GM04503 (cell line): ENCODE measurements at regions not wholly inside any gene's neighbourhood (a gene's known extent, or its start where the extent isn't known, plus 50 kb on each side); places are given as distances from the start of the nearest gene placed in this dataset.

Experiments used
- DNase-seq: peaks from one replicate; pipeline ENCODE4 v3.0.0-alpha.2; 2012; ENCODE audit warnings: low read depth

DNA sequence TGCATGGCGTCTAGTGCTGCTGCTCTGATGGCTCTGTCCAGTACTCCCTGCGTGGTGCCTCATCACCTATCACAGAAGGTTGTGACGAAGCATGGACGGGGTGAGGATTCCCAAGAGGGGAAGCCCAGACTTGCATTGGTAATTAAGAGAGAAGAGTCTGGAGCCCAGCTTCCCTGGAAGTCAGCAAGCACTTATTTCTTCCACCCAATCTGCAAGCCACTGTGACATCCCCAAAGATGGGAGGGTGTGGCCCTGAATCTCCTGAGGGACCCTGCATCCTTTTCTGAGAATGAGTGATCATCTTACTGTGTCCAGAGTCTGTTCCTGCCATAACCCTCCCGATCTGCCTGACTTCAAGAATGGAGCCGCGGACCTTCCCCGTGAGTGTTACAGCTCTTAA, 166.7 kb downstream of the PTPN20 start:
- DNase-seq: no peak

DNA sequence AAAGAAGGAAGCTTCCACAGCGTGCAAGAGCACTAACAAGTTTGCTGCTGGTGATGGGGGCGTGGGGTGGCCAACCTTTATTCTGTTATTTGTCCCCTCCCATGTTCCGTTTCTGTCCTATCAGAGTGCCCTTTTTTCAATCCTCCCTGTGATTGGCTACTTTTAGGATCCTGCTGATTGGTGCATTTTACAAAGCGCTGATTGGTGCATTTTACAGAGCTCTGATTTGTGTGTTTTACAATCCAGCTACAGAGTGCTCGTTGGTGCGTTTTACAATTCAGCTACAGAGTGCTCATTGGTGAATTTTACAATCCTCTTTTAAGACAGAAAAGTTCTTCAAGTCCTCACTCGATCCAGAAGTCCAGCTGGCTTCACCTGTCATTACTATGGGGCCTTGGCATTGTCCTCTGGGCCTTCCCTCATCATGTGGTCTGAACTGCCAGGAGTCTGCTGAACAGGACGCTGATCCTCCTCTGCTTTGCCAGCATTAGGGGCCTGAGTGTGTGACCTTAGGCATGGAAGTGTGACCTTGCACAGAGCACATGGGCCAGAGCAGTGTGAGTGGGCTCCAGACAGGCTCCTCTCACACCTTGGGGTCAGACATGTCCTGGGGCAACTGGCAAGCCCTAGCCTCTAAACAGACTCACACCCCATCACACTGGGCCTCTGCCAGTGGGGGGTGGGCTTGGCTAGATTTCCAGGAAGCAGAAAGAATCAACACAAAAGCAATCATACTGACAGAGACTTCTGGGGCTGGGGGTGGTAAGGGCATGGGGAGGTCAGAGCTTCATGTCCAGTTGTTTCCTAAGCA, 167.4 kb downstream of the PTPN20 start:
- no peak for DNase-seq

DNA sequence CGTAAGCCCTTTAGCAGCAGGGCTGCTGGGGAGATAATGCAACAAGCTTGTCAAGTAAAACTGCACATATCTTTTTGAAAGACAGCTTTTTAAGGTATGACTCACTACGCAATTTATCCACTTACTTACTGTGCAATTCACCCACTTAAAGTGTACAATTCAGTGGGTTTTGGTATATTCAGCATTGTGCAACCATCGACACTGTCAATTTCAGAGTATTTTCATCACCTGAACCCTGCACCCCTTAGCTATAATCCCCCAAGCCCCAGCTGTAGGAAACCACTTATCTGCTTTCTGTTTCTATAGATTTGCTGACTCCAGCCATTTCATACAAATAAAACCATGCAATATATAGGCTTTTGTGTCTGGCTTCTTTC, 168.0 kb downstream of the PTPN20 start:
- no peak for DNase-seq

DNA sequence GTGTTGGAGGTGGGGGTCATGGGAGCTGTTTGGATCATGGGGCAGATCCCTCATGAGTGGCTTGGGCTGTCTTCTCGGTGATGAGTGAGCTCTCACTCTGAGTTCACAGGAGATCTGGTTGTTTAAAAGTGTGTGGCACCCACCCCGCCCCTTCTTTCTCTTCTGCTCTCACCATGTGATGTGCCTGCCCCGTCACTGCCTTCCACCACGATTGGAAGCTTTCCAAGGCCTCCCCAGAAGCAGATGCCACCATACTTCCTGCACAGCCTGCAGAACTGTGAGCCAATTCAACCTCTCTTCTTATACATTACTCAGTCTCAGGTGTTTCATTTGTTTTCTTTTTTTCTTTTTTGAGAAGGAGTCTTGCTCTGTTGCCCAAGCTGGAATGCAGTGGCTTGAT, 170.0 kb downstream of the PTPN20 start:
- no peak for DNase-seq

DNA sequence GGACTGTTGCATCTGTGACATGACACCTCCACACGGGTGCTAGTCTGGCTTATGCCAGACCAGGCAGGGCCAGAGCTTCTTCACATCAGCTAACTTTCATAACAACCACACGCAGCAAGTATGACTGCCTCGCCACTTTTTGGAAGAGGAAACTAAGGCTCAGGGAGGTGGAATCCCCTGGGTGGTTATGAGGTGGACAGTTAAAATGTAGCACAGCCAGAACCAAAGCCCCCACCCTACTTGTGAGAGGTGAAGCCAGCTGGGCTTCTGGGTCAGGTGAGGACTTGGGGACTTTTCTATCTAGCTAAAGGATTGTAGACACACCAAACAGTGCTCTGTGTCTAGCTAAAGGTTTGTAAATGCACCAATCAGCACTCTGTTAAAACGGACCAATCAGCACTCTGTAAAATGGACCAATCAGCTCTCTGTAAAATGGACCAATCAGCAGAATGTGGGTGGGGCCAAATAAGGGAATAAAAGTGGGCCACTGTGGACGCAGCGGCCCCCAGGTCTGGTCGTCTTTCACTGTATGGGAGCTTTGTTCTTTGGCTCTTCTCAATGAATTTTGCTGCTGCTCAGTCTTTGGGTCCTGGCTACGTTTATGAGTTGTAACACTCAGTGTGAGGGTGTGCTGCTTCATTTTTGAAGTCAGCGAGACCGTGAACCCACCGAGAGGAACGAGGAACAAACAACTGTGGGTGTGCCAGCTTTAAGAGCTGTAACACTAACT, 171.0 kb downstream of the PTPN20 start:
- no peak for DNase-seq

DNA sequence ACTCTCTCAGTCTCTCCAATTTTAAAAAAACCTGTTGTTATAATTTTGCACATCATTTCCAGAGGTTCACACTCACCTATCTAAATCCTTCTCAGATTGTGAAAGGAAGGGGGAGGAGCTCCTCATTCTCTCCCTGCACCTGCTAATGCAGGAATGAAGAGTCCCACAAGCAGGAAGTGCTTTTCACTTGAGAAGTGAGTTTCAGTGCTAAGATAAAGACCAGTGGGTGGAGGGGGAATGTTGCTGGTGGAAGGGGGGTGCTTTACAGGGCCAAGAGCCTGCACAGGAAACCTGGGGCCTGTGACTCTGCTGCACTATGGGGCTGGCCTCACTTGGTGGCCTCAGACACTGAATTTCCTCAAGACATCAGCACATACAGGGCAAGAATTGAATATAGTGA, 176.4 kb downstream of the PTPN20 start:
- DNase-seq: no peak

DNA sequence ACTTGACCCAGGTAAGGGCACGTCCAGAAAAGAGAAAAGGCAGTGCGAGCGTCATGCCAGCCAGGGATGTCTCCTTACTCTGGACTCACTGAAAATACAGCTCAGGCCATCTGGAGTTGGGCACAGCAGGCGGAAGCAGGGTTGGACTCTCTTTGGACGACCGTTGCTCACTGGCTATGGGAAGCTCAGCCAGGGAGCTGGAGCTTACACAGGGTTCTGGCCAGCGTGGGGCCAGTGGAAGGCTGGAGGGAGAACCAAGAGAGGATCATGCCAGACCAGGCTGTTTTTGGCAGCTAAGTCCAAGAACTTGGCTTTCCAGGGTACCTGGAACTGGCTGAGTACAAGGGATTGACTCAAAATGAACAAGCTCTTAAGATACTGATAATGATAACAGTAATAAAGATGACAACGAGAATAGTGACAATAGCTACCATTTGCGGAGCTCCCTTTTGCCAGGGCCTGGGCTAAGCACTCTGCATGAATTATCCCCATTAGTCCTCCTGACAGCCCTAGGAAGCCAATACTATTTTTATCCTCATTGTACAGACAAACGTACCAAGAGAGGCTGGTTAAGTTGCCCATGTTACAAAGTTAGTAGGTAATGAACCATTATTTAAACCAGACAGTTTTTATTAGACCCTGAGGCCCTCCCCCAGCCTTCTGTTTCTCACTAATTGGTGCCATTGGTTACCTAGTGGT, 177.6 kb downstream of the PTPN20 start:
- DNase-seq: no peak

DNA sequence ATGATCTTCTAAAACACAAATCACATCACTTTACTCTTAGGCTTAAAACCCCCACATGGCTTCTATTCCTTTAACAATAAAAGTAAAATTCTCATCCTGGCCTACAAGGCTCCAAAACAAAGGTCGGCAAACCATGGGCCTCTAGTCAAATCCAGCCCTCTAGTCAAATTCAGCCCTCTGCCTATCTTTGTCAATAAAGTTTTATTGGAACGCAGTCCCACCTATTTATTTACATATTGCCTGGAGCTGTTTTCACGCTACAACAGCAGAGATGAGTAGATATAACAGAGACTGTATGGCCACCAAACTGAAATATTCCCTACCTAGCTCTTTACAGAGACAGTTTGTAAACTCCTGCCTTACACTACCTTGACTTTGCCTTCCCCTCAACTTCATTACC, 178.8 kb downstream of the PTPN20 start:
- DNase-seq: no peak

DNA sequence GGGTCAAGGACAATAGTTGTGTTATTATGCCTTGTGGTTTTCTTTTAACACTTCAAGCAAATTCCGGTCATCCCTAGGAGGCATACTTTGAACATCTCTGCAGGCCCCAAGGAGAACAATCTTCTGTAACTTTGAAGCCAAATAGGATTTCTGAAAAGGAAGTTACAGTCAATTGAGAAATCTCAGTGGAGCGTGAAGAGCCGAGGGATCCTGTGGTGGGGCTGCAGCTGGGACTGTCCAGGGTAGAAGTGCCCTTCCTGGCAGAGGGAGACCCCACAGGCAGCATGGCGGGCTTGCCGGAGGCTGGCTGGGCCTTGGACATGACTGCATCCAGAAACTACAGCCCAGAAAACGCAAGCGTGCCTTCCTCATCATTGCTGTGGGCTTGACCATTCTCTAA, 179.7 kb downstream of the PTPN20 start:
- no peak for DNase-seq

DNA sequence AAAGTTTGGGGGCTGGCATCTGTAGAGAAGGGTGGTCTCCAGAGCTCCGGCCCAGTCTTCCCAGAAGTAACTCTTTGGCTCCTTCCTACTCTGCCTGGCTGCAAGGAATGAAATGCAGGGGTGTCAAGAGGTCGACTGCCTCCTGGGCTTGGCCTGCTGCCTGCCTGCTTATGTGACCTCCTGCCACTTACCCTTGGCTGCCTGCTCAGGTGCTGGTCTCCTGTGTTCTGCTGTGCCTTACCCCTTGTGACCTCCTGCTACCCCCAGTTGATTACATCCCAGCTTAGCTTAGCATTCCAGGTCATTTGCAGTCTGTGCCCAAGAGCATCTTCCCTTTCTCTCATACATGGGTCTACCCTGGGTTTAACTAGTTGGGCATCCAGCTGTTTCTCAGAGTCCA, 180.2 kb downstream of the PTPN20 start:
- no peak for DNase-seq

DNA sequence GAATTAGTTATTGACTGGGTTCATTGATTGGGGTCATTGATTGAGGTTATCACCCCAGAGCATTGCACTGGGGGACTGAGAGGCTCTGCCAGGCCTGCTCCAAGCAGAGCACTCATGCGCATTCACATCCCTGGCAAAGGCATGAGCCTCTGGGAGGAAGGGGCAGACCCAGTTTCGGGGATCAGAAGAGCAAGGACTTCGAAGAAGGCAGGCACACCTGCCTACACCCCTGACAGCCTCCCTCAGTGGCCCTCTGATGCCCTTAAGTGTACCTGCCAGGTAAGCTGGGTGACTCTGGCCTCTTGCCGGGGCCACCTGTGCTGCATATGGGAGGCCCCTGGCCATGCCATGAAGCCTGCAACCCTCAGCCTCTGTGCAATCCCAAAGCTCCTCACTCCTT, 181.1 kb downstream of the PTPN20 start:
- DNase-seq: no peak

DNA sequence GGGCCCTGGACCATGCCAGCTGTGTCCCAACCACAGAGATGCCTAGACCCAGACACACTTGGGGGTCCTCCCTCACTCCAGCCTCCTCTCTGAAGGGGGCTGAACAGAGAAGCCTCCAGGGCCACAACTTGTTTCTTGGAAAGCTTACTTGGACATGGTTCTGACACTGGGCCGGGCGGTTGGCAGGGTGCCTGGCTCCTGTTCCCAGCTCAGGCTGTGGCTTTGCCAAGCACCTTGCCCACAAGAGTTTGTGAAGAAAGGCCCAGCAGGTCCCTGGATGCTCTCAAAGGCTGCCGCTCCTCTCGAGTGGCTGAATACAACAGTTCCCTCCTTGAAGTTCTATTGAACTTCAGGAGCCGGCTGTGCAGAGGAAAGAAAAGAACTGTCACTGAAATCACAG, 181.6 kb downstream of the PTPN20 start:
- no peak for DNase-seq

DNA sequence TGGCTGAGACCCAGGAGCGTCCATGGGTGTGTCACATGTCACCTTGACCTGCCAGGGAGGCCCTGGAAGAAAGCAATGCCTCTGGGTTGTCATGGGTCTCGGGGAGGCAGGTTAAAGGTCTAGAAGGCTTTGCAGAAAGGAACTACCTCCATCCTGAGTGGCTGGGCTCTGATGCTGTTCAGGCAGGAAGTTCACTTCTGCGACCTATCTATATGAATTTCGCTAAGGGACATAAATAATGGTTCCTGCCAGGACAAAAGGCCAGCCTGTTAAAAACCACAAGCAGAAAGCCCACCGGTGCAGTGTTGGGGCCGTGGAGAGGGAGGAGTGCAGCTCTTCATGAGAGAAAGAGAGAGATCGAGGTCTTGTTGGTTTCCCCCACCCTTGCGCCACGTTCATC, 182.9 kb downstream of the PTPN20 start:
- DNase-seq: no peak

DNA sequence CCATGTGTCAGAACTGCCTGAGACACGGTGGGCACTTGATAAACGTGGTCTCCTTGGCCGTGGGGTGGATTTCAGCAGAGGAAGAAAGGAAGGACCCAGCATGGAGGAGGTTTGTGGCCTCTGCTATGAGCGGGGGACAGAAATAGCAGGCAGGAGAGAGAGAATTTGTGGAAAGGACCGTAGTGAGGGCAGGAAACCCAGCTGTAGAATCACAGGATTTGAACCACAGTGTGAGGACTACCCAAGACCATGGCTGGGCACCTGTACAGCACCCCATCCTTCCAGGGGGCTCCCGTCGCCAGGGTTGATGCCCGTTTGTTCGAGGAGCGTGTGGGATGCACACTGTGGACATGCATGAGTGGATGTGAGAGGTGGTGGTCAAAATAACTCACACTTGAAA, 183.4 kb downstream of the PTPN20 start:
- DNase-seq: no peak

DNA sequence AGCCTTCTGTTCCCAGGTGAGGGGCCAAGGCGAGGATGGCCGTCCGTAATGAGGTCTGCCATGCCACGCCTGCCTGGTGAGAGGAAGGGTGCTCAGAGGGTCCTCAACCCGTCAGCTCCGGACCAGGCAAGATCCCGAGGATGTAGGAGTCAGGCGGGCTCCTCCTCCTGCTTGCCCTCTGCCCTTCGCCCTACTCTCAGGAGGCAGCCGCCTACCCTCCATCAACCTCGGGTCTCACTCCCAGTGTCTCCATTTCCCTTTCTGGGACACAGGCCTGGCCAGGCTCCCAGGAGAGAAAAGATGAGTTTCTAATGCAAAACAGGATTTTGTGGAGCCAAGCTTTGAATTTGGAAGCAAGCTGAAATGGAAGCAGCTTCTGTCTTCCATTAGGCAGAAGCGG, 184.0 kb downstream of the PTPN20 start:
- DNase-seq: no peak

DNA sequence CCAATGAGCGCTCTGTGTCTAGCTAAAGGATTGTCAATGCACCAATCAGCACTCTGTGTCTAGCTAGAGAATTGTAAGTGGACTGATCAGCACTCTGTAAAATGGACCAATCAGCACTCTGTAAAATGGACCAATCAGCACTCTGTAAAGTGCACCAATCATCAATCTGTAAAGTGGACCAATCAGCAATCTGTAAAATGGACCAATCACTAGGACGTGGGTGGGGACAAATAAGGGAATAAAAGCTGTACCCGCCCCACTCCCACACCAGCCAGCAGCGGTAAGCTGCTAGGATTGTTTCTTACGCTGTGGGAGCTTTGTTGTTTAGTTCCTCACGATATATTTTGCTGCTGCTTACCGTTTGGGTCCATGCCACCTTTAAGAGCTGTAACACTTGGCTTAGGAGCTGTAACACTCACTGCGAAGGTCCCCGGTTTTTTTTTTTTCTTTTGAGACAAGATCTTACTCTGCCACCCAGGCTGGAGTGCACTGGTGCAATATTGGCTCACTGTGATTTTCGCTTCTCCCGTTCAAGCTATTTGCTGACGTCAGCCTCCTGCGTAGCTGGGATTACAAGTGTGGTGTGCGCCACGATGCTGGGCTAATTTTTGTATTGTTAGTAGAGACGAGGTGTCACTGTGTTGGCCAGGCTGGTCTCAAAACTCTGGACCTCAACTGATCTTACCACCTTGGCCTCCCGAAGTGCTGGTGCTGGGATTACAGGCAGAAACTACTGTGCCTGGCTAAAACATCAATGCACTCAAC, 184.8 kb downstream of the PTPN20 start:
- no peak for DNase-seq

DNA sequence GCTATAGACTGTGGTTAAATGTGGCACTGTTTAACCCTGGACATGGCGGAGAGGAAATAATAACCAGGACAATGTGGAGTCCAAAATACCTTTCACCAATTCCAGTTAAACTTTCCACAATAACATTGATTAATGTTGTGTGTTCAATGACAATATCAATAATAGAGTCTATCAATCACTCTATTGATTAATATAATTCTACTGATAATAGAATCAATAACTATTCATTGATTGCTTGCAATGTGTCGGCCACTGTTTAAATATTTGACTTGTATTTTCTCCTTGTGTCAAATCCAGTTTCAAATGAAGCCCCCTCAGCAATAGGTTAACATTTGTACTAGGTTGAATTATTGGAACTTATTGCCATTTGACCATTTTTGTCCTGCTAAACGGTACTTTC, 187.0 kb downstream of the PTPN20 start:
- no peak for DNase-seq

DNA sequence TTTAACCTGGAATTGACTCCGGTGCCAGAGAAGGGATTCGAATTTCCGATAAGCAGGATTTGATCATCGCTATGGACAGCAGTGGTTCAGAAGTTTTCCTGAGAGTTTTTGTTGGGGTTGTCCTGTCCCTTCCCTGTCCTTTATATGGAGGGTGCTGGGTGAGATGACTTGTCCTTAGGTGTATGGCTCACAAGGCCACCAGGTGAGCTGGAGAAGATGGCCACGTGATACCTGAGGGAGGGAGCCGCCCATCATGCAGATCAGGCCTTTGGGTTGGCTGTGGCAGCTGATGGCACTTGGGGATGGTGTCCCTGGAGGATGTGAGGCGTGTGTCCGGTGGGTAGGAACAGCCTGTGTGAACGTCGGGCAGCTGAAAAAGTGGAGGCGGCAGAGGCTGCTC, 187.7 kb downstream of the PTPN20 start:
- DNase-seq: no peak

DNA sequence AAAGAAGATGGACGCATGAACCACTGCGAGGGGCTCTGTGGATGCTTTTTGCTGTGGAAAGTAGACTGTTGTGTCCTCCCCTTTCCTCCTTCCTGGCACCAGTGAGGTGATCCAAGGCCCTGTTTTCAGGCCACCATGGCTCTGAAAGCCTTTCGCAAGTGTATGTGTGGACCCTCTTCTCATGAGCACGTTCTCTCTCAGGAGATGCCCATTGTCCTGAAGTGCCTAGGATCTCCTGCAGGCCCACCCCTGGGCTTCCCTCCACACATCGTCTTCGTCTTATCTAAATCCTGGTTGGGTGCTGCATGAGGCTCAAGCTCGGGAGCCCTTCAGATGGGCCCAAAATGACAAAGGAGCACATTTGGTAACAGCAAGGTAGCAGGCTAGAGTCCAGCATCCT, 188.2 kb downstream of the PTPN20 start:
- DNase-seq: no peak

DNA sequence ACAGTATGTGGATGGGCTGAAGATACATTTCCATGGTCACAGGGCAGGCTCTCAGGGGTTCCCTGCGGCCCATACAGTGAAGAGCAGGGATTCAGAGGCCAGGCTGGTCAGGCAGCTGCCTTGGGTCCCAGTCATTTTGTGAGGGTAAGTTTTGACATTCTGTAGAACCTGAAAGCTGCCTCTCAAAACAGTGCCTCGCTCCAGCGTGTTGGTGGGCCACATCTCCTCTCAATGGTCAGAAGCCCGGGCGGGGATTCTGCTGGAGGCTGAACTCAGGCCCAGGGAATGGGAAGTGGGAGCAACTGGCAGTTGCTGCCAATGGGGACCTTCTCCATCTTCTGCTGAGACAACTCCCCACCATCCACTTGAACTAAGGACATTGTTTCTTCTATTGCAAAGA, 190.0 kb downstream of the PTPN20 start:
- DNase-seq: no peak

DNA sequence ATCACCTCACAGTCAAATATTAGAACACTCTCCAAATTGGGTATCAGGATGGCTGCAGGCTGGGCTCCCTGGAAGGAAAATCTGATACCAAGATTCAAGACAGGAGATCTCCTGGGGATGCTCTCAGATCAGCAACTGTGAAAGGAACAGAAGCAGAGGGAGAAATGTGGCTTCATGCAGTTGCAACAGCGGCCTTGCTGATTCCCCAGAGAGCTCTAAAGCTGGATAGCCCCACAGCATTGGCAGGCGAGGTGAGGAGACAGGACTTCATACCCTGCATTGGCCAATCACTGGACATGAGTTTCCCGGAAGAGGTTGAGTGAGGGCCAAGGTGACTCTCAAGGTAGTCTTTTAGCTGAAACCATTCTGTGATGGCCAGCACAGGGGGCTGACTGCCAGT, 190.6 kb downstream of the PTPN20 start:
- DNase-seq: no peak

DNA sequence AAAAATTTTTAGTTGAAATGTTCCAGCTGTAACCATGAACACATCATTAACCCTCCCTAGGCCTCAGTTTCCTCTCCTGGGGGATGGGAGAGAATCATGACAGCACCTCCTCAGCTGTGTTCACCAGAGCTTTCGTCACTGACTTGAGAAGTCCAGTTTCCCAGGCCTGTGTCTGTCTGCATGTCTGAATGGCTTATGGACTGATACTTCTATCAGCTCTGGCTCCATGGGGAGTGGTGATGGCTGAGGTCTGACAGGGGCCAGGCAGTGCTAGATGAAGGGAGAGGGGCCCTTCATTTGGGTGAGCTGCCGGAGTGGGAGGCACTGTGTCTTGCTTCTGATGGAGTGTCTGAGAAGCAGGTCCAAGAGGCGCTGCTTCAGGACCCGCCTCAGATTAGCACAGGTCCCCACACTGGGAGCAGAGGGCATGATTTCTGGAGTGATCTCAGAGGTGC, 192.9 kb downstream of the PTPN20 start:
- DNase-seq: no peak
